ENCODE measurements at regions not wholly inside any gene's neighbourhood (a gene's known extent, or its start where the extent isn't known, plus 50 kb on each side); places are given as distances from the start of the nearest gene placed in this dataset.

DNA sequence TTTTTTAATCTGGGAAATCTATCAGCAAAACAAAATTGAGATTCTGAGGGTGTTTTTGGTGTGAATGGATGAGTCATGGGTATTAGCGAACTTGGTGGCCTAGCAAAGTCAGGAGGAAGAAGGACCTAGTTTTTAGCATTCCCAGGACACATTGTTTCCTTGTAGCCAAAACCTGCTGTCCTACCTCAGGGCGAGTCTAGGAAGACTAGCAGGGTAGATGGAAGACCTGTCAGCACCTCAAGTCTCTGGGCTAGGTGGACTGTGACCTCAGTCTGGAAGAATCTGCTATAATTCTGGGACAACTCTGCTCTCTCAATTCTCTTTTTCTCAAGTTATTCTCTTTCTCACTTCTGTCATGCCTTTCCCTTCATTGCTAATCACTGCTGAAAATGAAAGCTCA lies 1399.3 kb upstream of the LRRTM1 start:
- no peak for DNase-seq (ENCODE audit: low read depth)

- no peak for DNase-seq (ENCODE audit: low read depth)
Measured at GRCh38 chr2:81692566-81692965, 1388.0 kb upstream of the LRRTM1 start.

GRCh38 chr2:81675641-81676040 lies 1371.1 kb upstream of the LRRTM1 start:
- DNase-seq (ENCODE audit: low read depth): no peak

- DNase-seq (ENCODE audit: low read depth): no peak
Measured at GRCh38 chr2:81672923-81673322, 1368.4 kb upstream of the LRRTM1 start.

DNA sequence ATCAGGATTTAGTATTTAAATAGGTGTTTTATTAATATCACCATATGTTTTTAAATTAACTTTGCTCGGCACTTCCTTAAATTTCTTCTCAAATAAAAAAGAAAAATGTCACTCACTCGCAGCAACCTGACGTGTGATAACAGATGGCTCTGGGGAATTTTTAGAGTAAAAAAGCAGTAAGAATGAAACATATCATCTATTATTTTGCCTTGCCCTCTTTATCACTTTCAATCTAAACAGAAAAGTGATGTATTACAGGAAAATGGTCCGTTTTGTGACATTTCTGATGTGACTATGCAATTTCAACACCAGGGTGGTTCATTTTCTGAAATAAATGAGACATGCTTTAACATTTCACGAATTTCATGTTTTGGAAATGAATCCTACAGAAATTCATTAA lies 1368.0 kb upstream of the LRRTM1 start:
- no peak for DNase-seq (ENCODE audit: low read depth)

DNA sequence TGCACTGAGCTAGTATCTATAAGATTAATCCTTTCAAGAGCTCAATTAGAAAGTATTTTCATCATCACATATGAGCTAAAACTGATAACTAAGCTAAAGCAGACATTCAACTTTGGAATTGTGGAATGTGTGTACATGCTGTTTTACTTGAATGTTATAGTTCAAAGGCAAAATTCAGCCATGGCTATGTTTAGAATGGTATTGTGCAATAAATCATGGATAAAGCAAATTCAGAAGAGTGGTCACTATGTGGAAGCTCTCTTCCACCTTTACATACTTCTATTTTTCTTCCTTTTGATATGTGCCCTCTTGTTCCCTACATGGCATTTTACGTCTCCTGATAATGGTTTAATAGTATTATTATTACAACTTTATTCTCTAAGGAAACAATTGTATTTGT lies 1366.3 kb upstream of the LRRTM1 start:
- no peak for DNase-seq (ENCODE audit: low read depth)

DNA sequence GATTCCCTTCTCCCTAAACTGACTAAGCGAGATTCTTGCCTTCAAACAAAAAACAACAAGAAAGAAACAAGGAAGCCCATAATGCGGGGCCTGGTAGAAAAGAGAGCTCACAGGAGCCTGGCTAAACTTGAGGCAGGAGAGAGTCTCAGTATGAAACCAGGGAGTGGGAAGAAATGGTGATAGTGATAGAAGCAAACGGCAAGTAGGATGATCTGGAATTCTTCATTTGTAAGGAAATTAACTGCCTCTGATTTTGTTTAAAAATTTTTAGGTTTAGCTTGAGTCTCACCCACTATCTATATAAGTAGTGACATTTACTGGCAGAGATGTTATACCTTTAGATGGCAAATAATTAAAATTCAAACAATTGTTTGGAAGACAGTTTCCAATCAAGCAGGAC lies 1356.5 kb upstream of the LRRTM1 start:
- DNase-seq (ENCODE audit: low read depth): no peak

DNA sequence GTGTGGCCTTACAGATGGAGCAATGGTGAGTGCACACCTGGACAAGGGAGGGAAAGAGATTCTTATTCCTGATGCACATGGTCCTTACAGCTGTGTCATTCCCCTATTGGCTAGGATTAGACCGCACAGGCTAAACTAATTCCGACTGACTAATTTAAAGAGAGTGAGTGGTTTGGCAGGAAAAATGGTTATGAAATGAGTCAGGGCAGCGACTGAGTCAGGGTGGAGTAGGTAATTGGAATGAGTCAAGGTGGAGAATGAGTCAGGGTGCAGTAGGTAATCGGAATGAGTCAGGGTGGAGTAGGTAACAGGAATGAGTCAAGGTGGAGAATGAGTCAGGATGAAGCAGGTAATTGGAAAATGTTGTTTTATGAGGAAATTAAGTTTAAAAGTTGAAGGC lies 1353.7 kb upstream of the LRRTM1 start:
- DNase-seq (ENCODE audit: low read depth): peak; percentile 71

DNA sequence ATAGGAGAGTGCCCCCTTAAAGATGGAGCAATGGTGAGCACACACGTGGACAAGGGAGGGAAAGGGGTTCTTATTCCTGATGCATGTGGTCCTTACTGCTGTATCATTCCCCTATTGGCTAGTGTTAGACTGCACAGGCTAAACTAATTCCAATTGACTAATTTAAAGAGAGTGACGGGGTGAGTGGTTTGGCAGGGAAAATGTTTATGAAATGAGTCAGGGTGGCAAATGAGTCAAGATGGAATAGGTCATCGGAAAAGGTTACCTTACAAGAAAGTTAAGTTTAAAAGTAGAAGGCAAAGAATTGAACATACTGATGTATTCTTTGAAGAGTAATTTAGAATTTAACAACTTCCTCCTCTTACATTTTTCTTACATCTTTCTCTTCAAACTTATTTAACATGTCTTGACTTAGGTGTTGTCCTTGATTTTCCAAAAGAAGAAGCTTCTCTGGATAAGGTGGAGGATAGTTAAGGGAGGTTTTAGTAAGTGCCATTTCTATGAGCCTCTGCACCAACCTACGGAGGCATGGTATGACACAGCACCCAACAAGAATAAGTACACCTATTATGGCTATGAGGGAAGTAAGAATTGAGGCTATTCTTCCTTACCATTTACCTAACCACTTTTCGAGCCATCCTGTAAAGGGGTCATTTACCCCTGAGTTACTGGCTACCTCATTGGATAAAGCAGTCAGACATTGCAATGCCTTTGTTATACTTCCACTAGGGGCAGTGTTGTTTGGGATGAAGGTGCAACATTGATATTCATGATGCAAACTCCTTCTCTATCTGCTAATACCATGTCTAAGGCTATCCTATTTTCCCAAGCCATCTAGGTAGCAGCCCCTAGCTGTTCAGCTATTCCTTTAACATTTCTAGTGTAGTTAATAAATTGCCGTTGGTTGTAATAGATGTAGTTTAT lies 1345.8 kb upstream of the LRRTM1 start:
- DNase-seq (ENCODE audit: low read depth): peak; percentile 65

DNA sequence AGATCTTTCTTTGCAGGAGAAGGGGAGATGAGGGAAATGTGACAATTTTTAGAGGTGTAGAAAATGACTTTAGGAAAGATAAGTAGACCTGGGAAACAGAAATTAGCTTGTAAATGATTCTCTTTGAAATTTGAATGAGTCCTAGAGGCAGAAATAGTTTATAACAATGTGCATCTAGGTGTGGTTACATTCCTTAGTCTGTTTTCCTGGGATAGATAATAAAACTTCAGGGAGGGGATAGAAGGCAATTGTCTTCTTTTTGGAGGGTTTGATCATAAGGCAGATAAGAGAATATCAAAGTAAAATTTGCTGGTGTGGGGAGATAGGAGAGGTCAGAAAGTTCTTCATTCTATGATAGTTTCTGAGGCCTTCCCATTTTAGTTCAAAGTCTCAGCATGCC lies 1344.3 kb upstream of the LRRTM1 start:
- no peak for DNase-seq (ENCODE audit: low read depth)

DNA sequence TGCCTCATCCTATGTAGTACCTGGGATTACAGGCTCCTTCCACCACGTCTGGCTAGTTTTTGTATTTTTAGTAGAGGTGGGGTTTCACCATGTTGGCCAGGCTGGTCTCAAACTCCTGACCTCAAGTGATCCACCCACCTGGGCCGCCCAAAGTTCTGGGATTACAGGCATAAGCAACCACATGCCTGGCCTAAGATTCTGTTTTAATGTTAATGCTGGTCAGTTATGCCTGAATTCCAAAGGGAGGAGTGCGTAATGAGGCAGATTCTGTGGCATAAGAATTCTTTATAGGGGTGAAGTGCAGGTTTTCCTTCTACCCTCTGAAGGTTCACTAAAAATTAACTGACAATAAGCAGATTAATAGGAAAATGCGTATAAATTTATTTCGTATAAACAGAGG lies 1343.8 kb upstream of the LRRTM1 start:
- no peak for DNase-seq (ENCODE audit: low read depth)

- no peak for DNase-seq (ENCODE audit: low read depth)
Measured at GRCh38 chr2:81647715-81648230, 1343.2 kb upstream of the LRRTM1 start.

- no peak for DNase-seq (ENCODE audit: low read depth)
Measured at GRCh38 chr2:81645745-81646301, 1341.3 kb upstream of the LRRTM1 start.

DNA sequence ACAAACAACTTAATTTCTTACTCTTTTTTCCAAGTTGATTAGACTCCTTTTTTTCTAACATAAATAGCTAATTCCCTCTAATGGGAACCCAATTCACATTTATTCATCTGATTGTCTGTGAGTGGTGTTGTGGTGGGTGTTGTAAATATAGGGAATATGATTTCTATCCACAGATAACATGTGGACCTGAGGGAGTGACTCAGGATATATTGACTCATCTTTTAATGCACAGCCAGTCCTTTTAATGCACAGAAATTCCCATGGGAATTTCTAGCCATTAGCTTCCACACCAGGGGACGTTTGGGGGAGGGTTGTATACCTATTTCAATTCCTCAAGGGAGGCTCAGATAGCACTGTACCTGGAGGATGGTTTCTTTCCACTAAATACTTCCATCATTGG lies 1339.6 kb upstream of the LRRTM1 start:
- peak; percentile 18 for DNase-seq (ENCODE audit: low read depth)

GRCh38 chr2:81624825-81625224 lies 1320.3 kb upstream of the LRRTM1 start:
- no peak for DNase-seq (ENCODE audit: low read depth)

DNA sequence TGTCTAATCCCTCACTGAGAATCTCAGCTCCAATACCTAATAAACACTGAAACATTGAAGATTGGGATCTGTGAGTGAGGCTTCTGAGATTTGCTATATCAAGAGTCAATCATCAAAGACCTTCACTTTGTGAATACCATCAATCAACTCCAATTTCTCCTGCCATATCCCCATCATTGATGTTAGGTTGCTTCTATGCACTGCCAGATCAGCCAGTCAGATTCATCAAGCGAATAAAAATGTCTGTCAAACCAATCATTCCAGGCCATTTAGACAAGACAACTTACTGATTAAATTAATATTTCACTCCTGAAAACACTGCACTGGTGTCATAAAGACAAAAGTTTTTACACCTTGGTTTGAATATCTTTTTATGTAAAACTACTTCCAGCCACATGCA lies 1295.5 kb upstream of the LRRTM1 start:
- DNase-seq (ENCODE audit: low read depth): no peak

DNA sequence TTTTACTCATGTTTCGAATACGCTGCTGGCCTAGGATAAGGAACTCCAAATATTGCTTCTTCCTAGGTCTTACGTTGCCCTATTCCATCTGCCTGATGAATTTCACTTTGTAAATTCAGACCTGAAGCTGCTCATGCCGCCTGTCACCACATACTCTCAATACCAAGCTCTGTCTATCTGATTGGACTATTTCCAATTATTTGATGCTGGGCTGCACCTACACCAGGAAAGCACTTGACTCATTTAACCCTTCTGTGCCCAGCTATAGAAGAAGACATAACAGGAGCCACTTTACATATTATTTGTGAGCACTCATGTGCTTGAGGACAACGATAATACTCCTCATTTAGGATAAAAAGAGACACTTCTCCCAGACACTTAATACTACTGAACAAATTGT lies 1293.9 kb upstream of the LRRTM1 start:
- no peak for DNase-seq (ENCODE audit: low read depth)

DNA sequence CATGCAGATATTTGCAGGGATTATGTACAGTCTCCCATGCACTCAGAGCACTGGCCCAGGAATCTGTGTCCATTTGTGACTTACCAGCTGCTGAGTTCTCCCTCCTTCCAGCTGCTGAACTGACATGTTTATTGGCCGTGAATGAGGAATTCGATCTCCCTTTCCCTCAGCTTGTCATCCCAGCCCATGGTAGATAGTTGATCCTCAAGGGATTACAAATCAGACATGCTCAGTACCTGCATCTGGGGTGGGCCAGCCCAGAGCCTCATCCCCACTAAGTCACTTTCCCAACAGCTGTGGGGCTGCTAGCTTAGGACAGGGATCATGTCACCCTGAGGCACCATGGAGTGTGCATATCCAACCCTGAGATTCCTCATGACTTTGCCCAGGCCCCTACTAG lies 1284.9 kb upstream of the LRRTM1 start:
- no peak for DNase-seq (ENCODE audit: low read depth)

DNA sequence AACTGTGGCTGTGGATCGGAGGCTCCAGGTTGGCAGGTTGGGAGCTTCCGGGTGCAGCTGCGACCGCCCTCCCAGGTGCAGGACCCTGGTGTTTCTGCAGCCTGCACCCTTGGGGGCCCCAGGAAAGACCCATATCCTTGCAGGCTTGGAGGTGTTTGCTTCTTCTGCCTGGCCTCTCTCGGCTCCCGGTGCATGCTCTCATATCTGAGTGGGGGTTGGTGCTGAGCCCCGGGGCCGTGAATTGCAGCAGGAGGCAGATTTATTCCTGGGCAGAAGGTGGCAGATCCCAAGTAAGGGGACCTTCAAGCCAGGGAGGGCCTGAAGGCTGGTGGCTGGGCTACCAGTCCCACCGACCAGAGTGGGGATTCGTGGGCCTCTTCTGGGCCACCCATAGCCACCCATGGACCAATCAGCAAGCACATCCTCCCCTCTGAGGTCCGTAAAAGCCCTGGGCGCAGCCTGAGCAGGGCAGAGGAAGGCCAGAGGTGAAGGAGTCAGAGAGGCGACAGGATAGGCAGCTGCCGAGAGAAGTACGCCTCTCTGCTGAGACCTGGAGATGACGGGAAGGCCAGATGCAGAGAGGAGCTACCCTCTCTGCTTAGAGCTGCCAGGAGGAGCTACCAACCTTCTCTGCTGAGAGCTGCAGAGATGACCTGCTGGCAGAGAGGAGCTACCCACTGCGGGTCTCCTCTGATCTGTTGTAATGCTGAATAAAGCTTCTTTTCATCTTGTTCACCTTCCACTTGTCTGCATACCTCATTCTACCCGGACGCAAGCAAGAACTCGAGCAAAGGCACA lies 1279.0 kb upstream of the LRRTM1 start:
- DNase-seq (ENCODE audit: low read depth): no peak

- no peak for DNase-seq (ENCODE audit: low read depth)
Measured at GRCh38 chr2:81576713-81577112, 1272.2 kb upstream of the LRRTM1 start.

DNA sequence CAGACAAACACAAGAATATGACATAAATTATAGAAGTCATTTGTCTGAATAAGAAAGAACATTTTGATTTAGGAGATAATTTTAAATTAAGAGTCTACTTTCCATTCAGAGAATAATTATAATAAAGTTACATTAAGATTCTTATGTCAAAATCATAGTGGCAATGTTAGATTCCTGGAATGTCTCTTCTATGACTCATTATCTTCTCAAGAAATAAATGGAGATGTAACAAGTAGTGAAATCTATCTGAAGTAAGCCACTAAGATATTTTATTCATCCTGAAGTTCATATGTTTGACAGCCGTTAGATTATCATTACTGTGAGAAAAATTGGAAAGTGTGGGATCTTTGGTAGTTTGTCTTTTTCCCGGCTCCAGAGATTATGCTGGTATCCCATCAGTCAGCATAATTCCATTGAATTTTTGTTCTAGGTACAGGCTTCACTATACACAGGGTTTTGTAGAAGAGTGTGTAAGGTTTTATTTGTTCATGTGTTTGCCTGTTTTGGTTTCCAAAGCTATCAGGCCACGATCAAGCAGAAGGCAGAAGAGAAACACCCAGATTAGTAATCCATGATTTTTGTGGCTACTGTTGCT lies 1246.6 kb upstream of the LRRTM1 start:
- peak; percentile 36 for DNase-seq (ENCODE audit: low read depth)

- no peak for DNase-seq (ENCODE audit: low read depth)
Measured at GRCh38 chr2:81550277-81550676, 1245.7 kb upstream of the LRRTM1 start.

Data from HS-5 (cell line).